GM13977 (cell line): ENCODE measurements at regions not wholly inside any gene's neighbourhood (a gene's known extent, or its start where the extent isn't known, plus 50 kb on each side); places are given as distances from the start of the nearest gene placed in this dataset.

Source experiments
- DNase-seq: peaks from one replicate; pipeline ENCODE4 v3.0.0; 2012; ENCODE audit warnings: low spot score
- in situ Hi-C: fragments of 300-500 bp; cut with MboI; formaldehyde crosslinking; loops from one replicate; pipeline ENCODE4 v1.12.0; 2022; ENCODE audit warnings: low sequenced_read_pairs, low pct_unique_long_range_greater_than_20kb, mixed read lengths, inconsistent platforms; ENCODE audit not compliant: unreplicated experiment
- TF ChIP-seq, protein P1 (sequence below): IDR thresholded peaks from 2 replicates; pipeline ENCODE4 v1.5.1; 2012; ENCODE audit warnings: mild to moderate bottlenecking, control low read depth; ENCODE audit not compliant: insufficient read depth; ENCODE audit errors: extremely low read depth, missing control alignments

DNA sequence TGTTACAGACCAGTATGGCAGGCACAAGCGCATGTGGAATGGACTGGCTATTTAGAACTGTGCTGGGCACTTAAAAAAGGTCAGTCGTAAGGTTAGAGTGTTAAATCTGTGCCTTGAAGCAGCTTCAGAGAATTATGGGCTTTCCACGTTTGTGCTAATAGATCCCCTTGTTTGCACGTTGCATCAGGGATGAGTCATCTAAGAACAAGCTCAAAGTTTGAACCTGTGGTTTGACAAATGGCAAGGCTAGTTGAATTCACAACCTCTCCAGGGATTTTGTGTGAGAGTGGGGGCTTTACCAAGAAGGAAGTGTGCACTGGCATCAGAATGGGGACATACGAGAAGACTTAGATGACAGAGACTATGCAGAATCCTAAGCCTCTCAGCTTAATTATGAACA lies 249.6 kb downstream of the IRX1 start:
- in situ Hi-C loops, result no loop called here
- no peak for DNase-seq
- TF ChIP-seq, protein P1, sequence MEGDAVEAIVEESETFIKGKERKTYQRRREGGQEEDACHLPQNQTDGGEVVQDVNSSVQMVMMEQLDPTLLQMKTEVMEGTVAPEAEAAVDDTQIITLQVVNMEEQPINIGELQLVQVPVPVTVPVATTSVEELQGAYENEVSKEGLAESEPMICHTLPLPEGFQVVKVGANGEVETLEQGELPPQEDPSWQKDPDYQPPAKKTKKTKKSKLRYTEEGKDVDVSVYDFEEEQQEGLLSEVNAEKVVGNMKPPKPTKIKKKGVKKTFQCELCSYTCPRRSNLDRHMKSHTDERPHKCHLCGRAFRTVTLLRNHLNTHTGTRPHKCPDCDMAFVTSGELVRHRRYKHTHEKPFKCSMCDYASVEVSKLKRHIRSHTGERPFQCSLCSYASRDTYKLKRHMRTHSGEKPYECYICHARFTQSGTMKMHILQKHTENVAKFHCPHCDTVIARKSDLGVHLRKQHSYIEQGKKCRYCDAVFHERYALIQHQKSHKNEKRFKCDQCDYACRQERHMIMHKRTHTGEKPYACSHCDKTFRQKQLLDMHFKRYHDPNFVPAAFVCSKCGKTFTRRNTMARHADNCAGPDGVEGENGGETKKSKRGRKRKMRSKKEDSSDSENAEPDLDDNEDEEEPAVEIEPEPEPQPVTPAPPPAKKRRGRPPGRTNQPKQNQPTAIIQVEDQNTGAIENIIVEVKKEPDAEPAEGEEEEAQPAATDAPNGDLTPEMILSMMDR, result no peak

DNA sequence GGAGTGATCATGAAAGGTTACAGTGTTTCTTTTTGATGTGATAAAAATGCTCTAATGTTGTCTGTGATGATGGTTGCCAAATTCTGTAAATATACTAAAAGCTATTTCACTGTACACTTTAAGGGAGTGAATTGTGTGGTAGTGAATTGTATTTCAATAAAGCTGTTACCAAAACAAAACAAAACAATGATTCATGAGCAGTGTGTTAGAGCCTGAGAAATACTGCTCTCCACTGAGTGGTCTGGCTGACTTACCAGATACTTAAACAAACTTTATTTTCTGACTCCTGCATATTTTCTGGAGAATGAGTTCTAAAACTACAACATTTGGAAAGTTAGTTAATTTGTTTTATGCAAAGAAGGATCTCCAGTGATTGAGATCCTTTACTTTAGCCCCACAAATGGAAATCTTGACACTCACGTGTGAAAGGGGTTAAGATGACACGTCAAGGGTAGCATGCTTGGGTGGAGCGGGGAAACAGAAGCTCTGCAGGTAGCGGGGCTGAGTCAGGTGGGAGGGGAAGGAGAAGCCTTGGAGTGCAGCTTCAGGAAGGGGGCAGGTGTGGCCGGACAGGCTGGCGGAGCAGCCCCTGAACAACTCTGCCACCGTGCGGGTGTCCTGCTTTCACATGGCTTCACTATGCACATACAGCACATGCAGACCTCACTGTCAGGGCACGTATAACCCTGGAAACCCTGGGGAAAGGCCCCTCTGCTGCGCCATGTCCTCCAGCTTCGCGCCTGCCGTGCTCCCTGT lies 256.7 kb downstream of the IRX1 start:
- TF ChIP-seq, protein P1, result no peak
- DNase-seq, result no peak
- in situ Hi-C loops, result no loop called here

DNA sequence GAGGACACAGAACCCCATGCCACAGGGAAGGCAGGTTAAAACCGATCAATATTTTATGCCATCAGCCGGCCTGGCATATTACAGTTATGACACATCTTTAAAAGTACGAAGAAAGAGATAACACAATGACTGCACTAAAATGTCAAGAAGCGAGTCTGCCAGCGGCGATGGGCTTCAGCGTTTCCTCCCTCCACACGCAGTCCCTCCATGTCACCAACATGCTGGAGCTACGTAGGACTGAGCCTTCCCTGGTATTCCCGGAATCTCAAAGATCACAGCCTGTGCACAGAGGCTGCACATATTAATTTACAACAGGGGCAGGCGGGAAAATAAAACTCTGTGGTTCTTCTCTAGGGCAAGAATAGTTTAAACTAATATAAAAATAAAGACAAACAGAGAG lies 257.7 kb downstream of the IRX1 start:
- TF ChIP-seq, protein P1, result no peak
- no peak for DNase-seq
- in situ Hi-C loops, result no loop called here

DNA sequence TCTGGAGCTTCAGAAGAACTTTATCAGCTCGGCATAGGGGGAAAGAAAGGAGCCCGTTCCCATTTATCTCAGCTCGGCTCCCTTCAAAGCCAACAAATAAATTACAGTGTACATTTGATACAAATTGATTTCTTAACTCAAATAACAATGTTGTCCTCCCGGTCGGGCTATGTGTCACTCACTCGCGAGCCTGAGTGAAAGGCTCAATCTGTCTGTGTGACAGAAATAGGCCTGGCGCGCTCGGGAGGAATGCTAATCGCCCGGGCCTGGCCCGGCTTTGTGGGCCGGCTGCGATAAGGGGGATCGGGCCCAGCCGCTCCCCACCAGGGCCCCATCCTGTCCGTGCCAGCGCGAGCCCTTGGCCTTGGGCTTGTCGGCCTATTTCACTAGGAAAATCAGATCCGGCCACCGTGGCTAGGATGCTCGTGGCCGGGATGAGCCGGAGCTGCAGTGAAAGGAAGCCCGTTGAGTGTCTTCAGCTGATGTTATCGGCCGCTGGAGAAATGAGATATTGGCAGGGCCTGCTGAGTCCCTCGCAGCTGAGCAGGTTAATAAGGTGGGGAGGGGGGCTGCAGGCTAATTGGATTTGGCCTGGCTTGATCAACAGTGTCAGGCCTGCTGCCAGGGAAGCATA lies 258.7 kb downstream of the IRX1 start:
- in situ Hi-C loops, result no loop called here
- TF ChIP-seq, protein P1, result no peak
- no peak for DNase-seq

DNA sequence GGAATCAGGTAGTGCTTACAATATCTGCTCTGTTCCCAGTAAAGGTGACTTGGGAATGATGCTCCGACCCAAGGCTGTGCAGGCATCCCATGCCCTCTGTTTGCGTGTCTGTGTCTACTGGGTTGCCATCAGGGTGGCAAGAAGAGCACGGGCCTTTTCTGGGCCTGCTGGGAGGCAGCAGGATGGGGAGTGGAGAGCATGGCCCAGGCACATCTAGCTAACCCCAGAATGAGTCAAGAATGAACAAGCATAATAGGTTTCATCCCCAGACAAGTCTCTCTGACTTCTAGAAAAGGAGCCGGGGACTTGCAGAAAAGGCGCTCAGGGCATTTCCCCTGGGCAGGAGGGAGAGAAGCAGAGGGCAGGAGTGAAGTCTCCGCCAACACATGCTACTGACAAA lies 260.4 kb downstream of the IRX1 start:
- DNase-seq, result no peak
- TF ChIP-seq, protein P1, result no peak
- in situ Hi-C loops, result no loop called here

DNA sequence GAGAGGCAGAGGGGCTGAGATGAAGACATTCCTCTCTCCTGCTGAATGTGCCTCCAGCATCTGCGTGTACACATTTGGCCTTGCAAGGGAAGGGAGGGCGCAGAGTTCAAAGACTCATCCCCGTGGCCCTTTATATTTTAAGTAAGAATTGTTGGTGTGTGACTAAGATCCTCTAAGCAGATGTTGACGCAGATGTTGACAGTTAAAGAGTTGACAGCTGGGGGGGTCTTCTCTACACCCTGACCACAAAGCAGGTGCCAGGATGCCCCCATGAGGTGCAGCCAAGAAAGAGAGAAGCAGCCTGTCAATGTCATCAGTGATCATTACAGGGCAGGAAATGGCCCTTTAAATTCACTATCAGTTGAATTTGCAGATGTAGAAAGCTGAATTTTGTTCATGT lies 262.9 kb downstream of the IRX1 start:
- in situ Hi-C loops, result no loop called here
- DNase-seq, result no peak
- TF ChIP-seq, protein P1, result no peak
